GM23338 (cell line): ENCODE measurements at regions not wholly inside any gene's neighbourhood (a gene's known extent, or its start where the extent isn't known, plus 50 kb on each side); places are given as distances from the start of the nearest gene placed in this dataset.

Experiments
- CREB1 ChIP-seq: fragments of 250-450 bp; sonication (Bioruptor Pico); IDR thresholded peaks from 2 replicates; pipeline ENCODE4 v1.5.0; 2020; ENCODE audit warnings: low read depth, mild to moderate bottlenecking, moderate library complexity
- CTCF ChIP-seq, 2 experiments: fragments of 200-600 bp in 1 of 2; sonication (generic) in 1 of 2; conservative IDR thresholded peaks; 2 replicates each; pipeline versions ENCODE4 v1.5.1 to v1.6.1; 2016 to 2017; ENCODE audit warnings: antibody characterized with exemption in 2 of 2, low read depth in 2 of 2, mild to moderate bottlenecking in 2 of 2, moderate library complexity in 1 of 2
- ETS1 ChIP-seq: IDR thresholded peaks from 2 replicates; pipeline ENCODE4 v1.6.1; 2016; ENCODE audit warnings: antibody characterized with exemption
- EZH2 ChIP-seq: fragments of 200-600 bp; sonication (generic); IDR thresholded peaks from one replicate; pipeline ENCODE4 v1.8.0; 2017; ENCODE audit warnings: antibody characterized with exemption, mild to moderate bottlenecking, low read depth; ENCODE audit not compliant: unreplicated experiment
- JUNB ChIP-seq: IDR thresholded peaks from one replicate; pipeline ENCODE4 v1.6.1; 2016; ENCODE audit warnings: antibody characterized with exemption; ENCODE audit not compliant: unreplicated experiment
- NANOG ChIP-seq: IDR thresholded peaks from 2 replicates; pipeline ENCODE4 v1.6.1; 2016; ENCODE audit warnings: antibody characterized with exemption, borderline replicate concordance
- POLR2AphosphoS5 ChIP-seq: IDR thresholded peaks from 2 replicates; pipeline ENCODE4 v1.6.1; 2016; ENCODE audit warnings: antibody characterized with exemption, low read depth
- REST ChIP-seq: IDR thresholded peaks from one replicate; pipeline ENCODE4 v1.6.1; 2018; ENCODE audit warnings: antibody characterized with exemption; ENCODE audit not compliant: unreplicated experiment
- STAT1 ChIP-seq: IDR thresholded peaks from one replicate; pipeline ENCODE4 v1.6.1; 2016; ENCODE audit warnings: antibody characterized with exemption; ENCODE audit not compliant: unreplicated experiment
- ZNF331 ChIP-seq: fragments of 250-450 bp; sonication (Bioruptor Pico); IDR thresholded peaks from 2 replicates; pipeline ENCODE4 v1.5.0; 2020; ENCODE audit warnings: low read depth, mild to moderate bottlenecking, moderate library complexity

- TF ChIP-seq POLR2AphosphoS5 = no peak
- TF ChIP-seq JUNB = no peak
- no peak for TF ChIP-seq CTCF (conservative IDR thresholded peaks at IDR 0.05; ENCODE audit: low read depth in 2 of 2)
- no peak for TF ChIP-seq ZNF331 (CRISPR knock-in tag)
- TF ChIP-seq STAT1 = no peak
- no peak for TF ChIP-seq REST
- no peak for TF ChIP-seq EZH2
- TF ChIP-seq NANOG = no peak
- TF ChIP-seq CREB1 = no peak
- no peak for TF ChIP-seq ETS1
Observed at GRCh38 chr4:114217150-114217817, 237.8 kb upstream of the ARSJ start.
